ENCODE measurements at regions not wholly inside any gene's neighbourhood (a gene's known extent, or its start where the extent isn't known, plus 50 kb on each side); places are given as distances from the start of the nearest gene placed in this dataset.
"Not testable (repeated sequence)": the region's sequence is repeated elsewhere in the genome, so short reads cannot be mapped to it uniquely, and the experiment has no call there.

DNA sequence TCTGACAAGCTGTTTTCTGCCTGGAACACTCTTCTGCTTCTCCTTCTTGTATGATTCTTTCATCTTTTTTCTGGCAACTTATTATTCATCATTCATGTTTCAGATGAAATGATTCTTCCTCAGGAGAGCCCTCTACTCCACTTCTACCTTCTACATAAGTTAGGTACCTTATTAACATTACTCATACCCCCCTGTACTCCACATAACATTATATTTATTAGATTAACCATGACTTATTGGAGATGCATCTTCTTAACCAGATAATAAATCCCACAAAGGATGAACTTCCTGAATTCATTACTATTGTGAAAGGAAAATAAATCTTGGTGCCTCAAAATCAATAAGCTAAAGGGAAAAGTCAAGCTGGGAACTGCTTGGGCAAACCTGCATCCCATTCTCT is 1636.5 kb upstream of the FLRT2 start:
- no peaks in the 10 kb centered on the region for H3K27me3 ChIP-seq
- H3K9me3 ChIP-seq (replicated peaks in 1 of 11), result no peaks in the 10 kb centered on the region
- no peak overlapping the region for H3K4me2 ChIP-seq
- H3K4me1 ChIP-seq, result peaks cover 0 to 4% (median 0%) of the 10 kb centered on the region in 10 experiments; a peak in 1 of 20 replicates
- H3K9ac ChIP-seq, result no peak overlapping the region
- H3K36me3 ChIP-seq, result no peaks in the 10 kb centered on the region
- H3K4me3 ChIP-seq, result no peak overlapping the region
- no peaks in the 10 kb centered on the region for H4K20me1 ChIP-seq
- no peak overlapping the region for H3K27ac ChIP-seq
- no peak for TF ChIP-seq Cebpa-rat (IDR thresholded peaks at IDR 0.05)

DNA sequence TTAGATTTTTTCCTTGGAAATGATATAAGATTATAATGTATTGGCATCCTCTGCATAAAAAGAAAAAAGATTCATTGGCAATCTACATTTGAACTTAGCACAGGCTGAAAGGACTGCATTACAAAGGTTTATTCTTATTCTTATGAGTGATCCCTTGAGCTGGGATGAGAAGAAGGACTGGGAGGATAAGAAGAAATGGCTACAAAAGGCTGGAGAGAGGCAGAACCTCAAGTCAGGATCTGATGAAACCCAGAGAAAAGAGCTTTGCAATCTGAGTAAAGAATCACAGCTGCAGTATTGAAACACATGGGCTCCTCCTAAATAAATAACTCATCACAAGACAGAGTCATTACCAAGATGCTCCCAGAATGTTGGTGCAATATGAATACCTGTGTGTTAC is 1635.4 kb upstream of the FLRT2 start:
- TF ChIP-seq Cebpa-rat (IDR thresholded peaks at IDR 0.05), result no peak
- no peaks in the 10 kb centered on the region for H3K9me3 ChIP-seq (replicated peaks in 1 of 11)
- no peak overlapping the region for H3K9ac ChIP-seq
- H3K27ac ChIP-seq, result no peak overlapping the region
- no peaks in the 10 kb centered on the region for H3K36me3 ChIP-seq
- no peaks in the 10 kb centered on the region for H3K27me3 ChIP-seq
- H3K4me2 ChIP-seq, result no peak overlapping the region
- peaks cover 0 to 4% (median 0%) of the 10 kb centered on the region in 10 experiments; a peak in 1 of 20 replicates for H3K4me1 ChIP-seq
- H3K4me3 ChIP-seq, result no peak overlapping the region
- no peaks in the 10 kb centered on the region for H4K20me1 ChIP-seq

DNA sequence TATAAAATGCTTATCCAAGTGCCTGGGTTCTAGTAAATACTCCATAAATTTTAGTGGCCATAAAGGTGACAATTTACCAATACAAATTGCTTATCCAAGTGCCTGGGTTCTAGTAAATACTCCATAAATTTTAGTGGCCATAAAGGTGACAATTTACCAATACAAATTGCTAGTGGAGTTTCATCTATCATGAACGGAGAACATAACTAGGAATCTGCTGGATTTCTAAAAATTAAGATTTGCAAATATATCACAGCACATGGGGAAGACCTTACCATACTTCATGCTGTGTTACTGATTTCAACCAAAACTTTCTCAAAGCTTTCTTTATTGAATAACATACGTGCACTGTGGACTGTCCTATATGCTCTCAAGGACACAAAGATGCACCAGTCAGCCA is 1631.4 kb upstream of the FLRT2 start:
- not testable (repeated sequence) for H3K4me1 ChIP-seq; H3K4me2 ChIP-seq; H3K36me3 ChIP-seq; H3K4me3 ChIP-seq; H3K27ac ChIP-seq; H3K9me3 ChIP-seq (replicated peaks in 1 of 11); H4K20me1 ChIP-seq; H3K27me3 ChIP-seq; H3K9ac ChIP-seq

DNA sequence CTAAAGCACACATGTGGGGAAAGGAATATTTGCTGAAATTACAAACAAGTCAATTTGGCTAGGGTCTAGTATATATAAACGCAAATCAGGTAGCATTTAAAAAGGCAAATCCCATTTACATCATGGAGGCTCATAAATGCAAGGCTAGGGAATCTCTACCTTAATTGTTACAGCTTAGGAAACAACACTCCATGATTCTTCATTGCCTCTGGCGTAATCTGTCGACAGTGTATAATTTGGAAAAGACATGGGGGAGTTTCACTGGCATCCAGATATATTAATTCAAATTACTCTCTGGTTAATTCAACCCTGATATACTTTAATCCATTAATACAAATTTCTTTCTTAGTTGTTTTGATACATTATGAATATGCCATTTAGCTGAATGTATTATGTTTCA is 1630.2 kb upstream of the FLRT2 start:
- H4K20me1 ChIP-seq, result no peaks in the 10 kb centered on the region
- H3K36me3 ChIP-seq, result no peaks in the 10 kb centered on the region
- H3K4me1 ChIP-seq, result peaks cover 0 to 4% (median 0%) of the 10 kb centered on the region in 10 experiments; a peak in 1 of 20 replicates
- no peak overlapping the region for H3K9ac ChIP-seq
- no peak overlapping the region for H3K4me2 ChIP-seq
- TF ChIP-seq Cebpa-rat (IDR thresholded peaks at IDR 0.05), result no peak
- H3K9me3 ChIP-seq (replicated peaks in 1 of 11), result no peaks in the 10 kb centered on the region
- no peaks in the 10 kb centered on the region for H3K27me3 ChIP-seq
- H3K27ac ChIP-seq, result no peak overlapping the region
- H3K4me3 ChIP-seq, result no peak overlapping the region

DNA sequence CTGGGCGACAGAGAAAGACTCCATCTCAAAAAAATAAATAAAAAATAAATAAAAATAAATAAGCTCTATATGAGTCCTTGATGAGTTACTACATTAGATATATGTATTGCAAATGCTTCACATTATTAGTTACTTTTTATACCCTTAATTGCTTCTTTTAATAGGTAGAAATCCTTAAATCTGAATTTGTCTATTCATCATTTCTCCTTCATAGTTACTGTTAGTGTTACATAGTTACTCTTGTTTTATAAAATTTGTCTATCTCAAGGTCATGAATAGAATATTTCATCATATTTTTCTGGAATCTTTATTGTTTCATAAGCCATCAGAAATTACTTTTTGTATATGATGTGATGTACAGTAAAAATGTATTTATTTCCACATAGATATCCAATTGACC is 1624.8 kb upstream of the FLRT2 start:
- Histone ChIP-seq H3K36me3 (no peaks in the 10 kb centered on the region), H3K9me3 (replicated peaks in 1 of 11) (no peaks in the 10 kb centered on the region), H3K27me3 (no peaks in the 10 kb centered on the region), H3K4me1 (no peaks in the 10 kb centered on the region), H3K9ac (no peak overlapping the region), H3K4me3 (no peak overlapping the region), H3K4me2 (no peak overlapping the region), H3K27ac (no peak overlapping the region), H4K20me1 (no peaks in the 10 kb centered on the region)
- TF ChIP-seq Cebpa-rat (IDR thresholded peaks at IDR 0.05), result no peak

DNA sequence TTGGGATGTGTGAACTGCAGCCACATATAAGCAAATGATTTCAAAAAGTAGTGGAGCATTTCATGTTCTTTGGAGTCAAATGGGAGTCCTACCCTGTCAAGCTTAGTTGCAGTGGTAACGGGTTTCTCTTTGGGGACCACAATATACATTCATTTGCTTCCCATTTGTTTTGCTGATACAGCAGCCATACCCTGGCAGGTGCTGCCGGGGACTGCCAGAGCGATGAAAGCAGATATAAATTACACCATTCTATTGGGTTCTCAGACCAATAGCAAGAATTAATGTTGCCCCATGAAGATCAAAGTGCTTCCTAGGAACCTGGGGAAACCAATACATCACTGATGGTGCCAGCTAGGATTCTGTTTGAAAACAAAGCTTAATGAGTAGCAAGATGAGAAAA is 1621.5 kb upstream of the FLRT2 start:
- Histone ChIP-seq H3K9me3 (replicated peaks in 1 of 11) (no peaks in the 10 kb centered on the region), H3K4me1 (no peaks in the 10 kb centered on the region), H4K20me1 (no peaks in the 10 kb centered on the region), H3K9ac (no peak overlapping the region), H3K36me3 (no peaks in the 10 kb centered on the region), H3K4me3 (no peak overlapping the region), H3K27me3 (no peaks in the 10 kb centered on the region), H3K4me2 (no peak overlapping the region), H3K27ac (no peak overlapping the region)
- TF ChIP-seq Cebpa-rat (IDR thresholded peaks at IDR 0.05), result no peak

DNA sequence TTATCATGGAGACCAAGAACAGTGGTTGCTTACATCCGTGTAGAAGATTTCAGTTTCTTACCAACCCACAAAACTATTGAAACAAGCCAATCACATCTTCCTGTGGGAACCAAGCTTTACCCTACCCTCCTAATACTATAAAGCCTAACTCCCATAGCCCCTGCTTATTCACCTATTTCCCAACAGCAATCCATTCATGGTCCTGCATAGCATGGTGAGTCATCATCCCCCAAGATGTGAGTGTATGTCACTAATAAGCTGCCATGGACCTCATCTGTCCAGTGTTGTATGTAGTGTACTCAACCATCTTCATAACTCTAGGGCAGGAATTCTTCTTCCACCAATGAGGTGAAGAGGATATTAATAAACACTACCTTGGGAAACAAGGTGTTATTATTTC is 1620.4 kb upstream of the FLRT2 start:
- no peak for TF ChIP-seq Cebpa-rat (IDR thresholded peaks at IDR 0.05)
- H3K27me3 ChIP-seq, result no peaks in the 10 kb centered on the region
- no peak overlapping the region for H3K9ac ChIP-seq
- H3K36me3 ChIP-seq, result no peaks in the 10 kb centered on the region
- no peak overlapping the region for H3K4me2 ChIP-seq
- H3K9me3 ChIP-seq (replicated peaks in 1 of 11), result no peaks in the 10 kb centered on the region
- H3K27ac ChIP-seq, result no peak overlapping the region
- H4K20me1 ChIP-seq, result no peaks in the 10 kb centered on the region
- H3K4me3 ChIP-seq, result no peak overlapping the region
- H3K4me1 ChIP-seq, result no peaks in the 10 kb centered on the region

DNA sequence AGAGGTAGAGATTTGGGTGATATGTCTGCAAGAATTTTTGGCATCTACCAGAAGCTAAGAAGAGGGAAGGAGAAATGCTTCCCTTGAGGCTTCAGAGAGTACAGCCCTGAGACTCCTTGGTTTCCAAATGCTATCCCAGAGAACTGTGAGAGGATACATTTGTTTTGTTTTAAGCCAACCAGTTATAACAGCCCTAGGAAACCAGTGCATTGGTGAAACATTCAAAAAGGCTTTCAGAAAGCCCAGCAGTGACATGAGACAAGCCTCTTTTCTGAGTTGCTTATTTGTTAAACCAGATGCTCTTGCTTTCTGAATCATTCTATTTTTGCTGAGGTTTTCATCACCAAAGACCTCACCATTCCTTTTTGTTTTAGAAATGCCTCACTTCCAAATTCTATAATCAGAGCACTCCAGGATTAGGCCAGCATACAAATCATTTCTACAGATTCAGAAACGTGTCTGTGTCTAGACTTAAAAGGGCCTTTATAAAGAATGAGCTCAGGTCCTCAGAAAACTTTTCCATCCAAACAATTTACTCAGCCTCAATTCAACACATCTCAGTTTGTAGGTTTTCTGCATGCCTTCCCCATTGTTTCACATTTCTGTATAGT is 1617.8 kb upstream of the FLRT2 start:
- Histone ChIP-seq H3K4me2 (no peak overlapping the region), H3K36me3 (no peaks in the 10 kb centered on the region), H3K9ac (no peak overlapping the region), H3K9me3 (replicated peaks in 1 of 11) (no peaks in the 10 kb centered on the region), H3K27me3 (no peaks in the 10 kb centered on the region), H3K4me3 (no peak overlapping the region), H3K27ac (no peak overlapping the region), H4K20me1 (no peaks in the 10 kb centered on the region), H3K4me1 (no peaks in the 10 kb centered on the region)
- no peak for TF ChIP-seq Cebpa-rat (IDR thresholded peaks at IDR 0.05)

DNA sequence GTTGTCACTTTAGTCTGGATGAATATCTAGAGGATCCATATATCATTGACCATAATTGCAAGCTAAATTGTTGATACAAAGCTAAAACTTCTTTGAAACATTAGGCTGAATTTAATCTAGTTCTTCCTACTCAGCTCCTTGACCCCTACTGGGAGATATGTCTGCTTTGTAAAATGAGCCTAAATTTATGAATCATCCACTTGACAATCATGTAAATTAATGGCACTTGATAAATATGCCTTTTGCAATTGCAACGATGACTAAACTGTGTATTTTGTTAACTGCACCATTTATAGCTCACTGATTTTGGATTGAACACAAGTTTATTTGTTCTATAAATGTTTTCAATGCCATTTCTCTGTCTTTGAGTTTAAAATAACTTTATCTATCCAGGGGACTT is 1616.5 kb upstream of the FLRT2 start:
- no peaks in the 10 kb centered on the region for H3K9me3 ChIP-seq (replicated peaks in 1 of 11)
- TF ChIP-seq Cebpa-rat (IDR thresholded peaks at IDR 0.05), result no peak
- H3K4me3 ChIP-seq, result no peak overlapping the region
- no peaks in the 10 kb centered on the region for H3K4me1 ChIP-seq
- H3K36me3 ChIP-seq, result no peaks in the 10 kb centered on the region
- no peaks in the 10 kb centered on the region for H4K20me1 ChIP-seq
- H3K27ac ChIP-seq, result no peak overlapping the region
- no peaks in the 10 kb centered on the region for H3K27me3 ChIP-seq
- H3K9ac ChIP-seq, result no peak overlapping the region
- H3K4me2 ChIP-seq, result no peak overlapping the region

DNA sequence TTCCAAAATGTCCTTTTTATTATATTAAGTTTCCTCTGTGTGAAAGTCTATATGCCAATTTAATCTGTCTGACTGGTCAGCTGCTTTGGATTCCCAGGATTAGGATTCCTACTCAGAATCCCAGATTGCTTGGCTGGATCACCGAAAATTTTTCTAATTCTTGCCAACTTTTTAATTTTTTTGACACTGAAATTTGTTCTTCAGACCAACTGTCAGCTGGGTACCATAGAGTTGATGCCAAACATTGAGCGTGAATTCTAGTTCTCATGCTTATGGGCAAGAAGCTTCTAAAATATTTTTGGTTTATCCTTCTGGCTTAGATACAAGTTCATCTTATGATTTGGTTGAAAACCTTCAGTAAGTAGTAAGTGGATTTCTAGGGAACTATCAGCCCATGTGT is 1611.4 kb upstream of the FLRT2 start:
- H3K4me3 ChIP-seq, result no peak overlapping the region
- no peaks in the 10 kb centered on the region for H3K36me3 ChIP-seq
- H3K4me1 ChIP-seq, result no peaks in the 10 kb centered on the region
- H3K9me3 ChIP-seq (replicated peaks in 1 of 11), result no peaks in the 10 kb centered on the region
- no peaks in the 10 kb centered on the region for H3K27me3 ChIP-seq
- no peak overlapping the region for H3K4me2 ChIP-seq
- no peak for TF ChIP-seq Cebpa-rat (IDR thresholded peaks at IDR 0.05)
- H3K27ac ChIP-seq, result no peak overlapping the region
- no peak overlapping the region for H3K9ac ChIP-seq
- no peaks in the 10 kb centered on the region for H4K20me1 ChIP-seq

DNA sequence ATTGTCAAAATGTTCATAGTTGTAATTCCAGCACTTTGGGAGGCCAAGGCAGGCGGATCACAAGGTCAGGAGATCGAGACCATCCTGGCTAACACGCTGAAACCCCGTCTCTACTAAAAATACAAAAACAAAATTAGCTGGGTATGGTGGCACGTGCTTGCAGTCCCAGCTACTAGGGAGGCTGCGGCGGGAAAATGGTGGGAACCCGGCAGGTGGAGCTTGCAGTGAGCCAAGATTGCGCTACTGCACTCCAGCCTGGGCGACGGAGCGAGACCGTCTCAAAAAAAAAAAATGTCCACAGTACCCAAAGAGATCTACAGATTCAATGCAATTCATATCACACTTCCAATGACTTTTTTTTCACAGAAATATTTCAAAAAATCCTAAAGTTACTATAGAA is 1610.3 kb upstream of the FLRT2 start:
- not testable (repeated sequence) for H3K4me3 ChIP-seq; H3K4me1 ChIP-seq; H3K36me3 ChIP-seq; H4K20me1 ChIP-seq; H3K27me3 ChIP-seq; H3K9ac ChIP-seq; H3K9me3 ChIP-seq (replicated peaks in 1 of 11); H3K4me2 ChIP-seq; H3K27ac ChIP-seq

All from BLaER1 treated with 17β-estradiol and CSF1 and Interleukin-3, amounts not matched to agents 10 nM and 100 nM (cell line).